Lung (tissue), 11 donors: ENCODE measurements at regions not wholly inside any gene's neighbourhood (a gene's known extent, or its start where the extent isn't known, plus 50 kb on each side); places are given as distances from the start of the nearest gene placed in this dataset.

Experiments used
- ATAC-seq: fragments of 200-7000 bp; cut with Tn5 transposase; one replicate; pipeline ENCODE4 v1.9.1; 2020; ENCODE audit warnings: moderate number of reproducible peaks; ENCODE audit not compliant: insufficient read depth, low FRiP score
- DNase-seq, 3 donors: peaks; one replicate each; pipeline ENCODE4 v3.0.0-alpha.2; 2013 to 2017
- H3K27ac ChIP-seq, 2 donors: one replicate each; pipeline ENCODE4 v1.5.1; 2013; ENCODE audit warnings: mild to moderate bottlenecking in 2 of 2, moderate library complexity in 2 of 2, control low read depth in 1 of 2, inconsistent platforms in 1 of 2, low read depth in 1 of 2, low read length in 1 of 2
- H3K27me3 ChIP-seq, 3 donors: one replicate each; pipeline ENCODE4 v1.5.1; 2013; ENCODE audit warnings: low read length in 2 of 3; ENCODE audit not compliant: control insufficient read depth in 3 of 3, insufficient read depth in 3 of 3
- H3K36me3 ChIP-seq, 4 donors: one replicate each; pipeline ENCODE4 v1.5.1; 2013; ENCODE audit warnings: low read length in 4 of 4, mild to moderate bottlenecking in 1 of 4, moderate library complexity in 1 of 4; ENCODE audit not compliant: control insufficient read depth in 4 of 4, insufficient read depth in 4 of 4
- H3K4me1 ChIP-seq, 5 donors: one replicate each; pipeline ENCODE4 v1.5.1; 2013; ENCODE audit warnings: low read length in 5 of 5, mild to moderate bottlenecking in 2 of 5, moderate library complexity in 1 of 5; ENCODE audit not compliant: control insufficient read depth in 5 of 5, insufficient read depth in 5 of 5
- H3K4me3 ChIP-seq: one replicate; pipeline ENCODE4 v1.5.1; 2013; ENCODE audit warnings: mild to moderate bottlenecking, control low read depth, moderate library complexity
- H3K9ac ChIP-seq, 2 donors: one replicate each; pipeline ENCODE4 v1.5.1; 2013; ENCODE audit warnings: low read length in 2 of 2, control low read depth in 1 of 2; ENCODE audit not compliant: insufficient read depth in 1 of 2
- H3K9me3 ChIP-seq, 4 donors: one replicate each; pipeline ENCODE4 v1.5.1; 2013; ENCODE audit warnings: low read length in 3 of 4, mild to moderate bottlenecking in 1 of 4, moderate library complexity in 1 of 4; ENCODE audit not compliant: control insufficient read depth in 4 of 4, insufficient read depth in 3 of 4
- CTCF ChIP-seq: IDR thresholded peaks from 2 replicates; pipeline ENCODE4 v1.5.1; 2012; ENCODE audit warnings: mild to moderate bottlenecking; ENCODE audit errors: control extremely low read depth, extremely low read depth
- WGBS, 2 donors: extraction: QIAGEN DNeasy Blood & Tissue Kit; methylation state at CpG; one replicate each; pipeline ENCODE4 v1.1.7; 2013; 5-methylcytosine and 5-hydroxymethylcytosine counted together
- donor health status: control.
- donor health status: control.
- donor health status: Bipolar disorder and iron deficiency.
- donor health status: healthy.
- donor health status: DM: yes; HTN: yes; CAD: no.

- H3K4me3 ChIP-seq, result no peak overlapping the region
- WGBS, 2 donors, result 65 to 68% methylated on average over 3 of the region's 3 CpGs
- no peaks in the 10 kb centered on the region for H3K4me1 ChIP-seq
- ATAC-seq, result no peak
- DNase-seq, result no peak
- TF ChIP-seq CTCF, result no peak
- H3K9me3 ChIP-seq, result no peaks in the 10 kb centered on the region
- no peaks in the 10 kb centered on the region for H3K36me3 ChIP-seq
- no peak overlapping the region for H3K27ac ChIP-seq
- no peak overlapping the region for H3K9ac ChIP-seq
- no peaks in the 10 kb centered on the region for H3K27me3 ChIP-seq
Measured at GRCh38 chr10:84763965-84764364, 435.6 kb downstream of the CCSER2 start.

- H3K9ac ChIP-seq, result no peak overlapping the region
- H3K4me3 ChIP-seq, result no peak overlapping the region
- DNase-seq, result no peak
- H3K9me3 ChIP-seq, result no peaks in the 10 kb centered on the region
- WGBS, 2 donors, result 89 to 96% methylated on average over 2 of the region's 2 CpGs
- ATAC-seq, result no peak
- TF ChIP-seq CTCF, result no peak
- H3K4me1 ChIP-seq, result no peaks in the 10 kb centered on the region
- no peaks in the 10 kb centered on the region for H3K36me3 ChIP-seq
- H3K27me3 ChIP-seq, result no peaks in the 10 kb centered on the region
- H3K27ac ChIP-seq, result no peak overlapping the region
Measured at GRCh38 chr10:84765086-84765485, 436.7 kb downstream of the CCSER2 start.

- Histone ChIP-seq H3K9ac (no peak overlapping the region), H3K36me3 (no peaks in the 10 kb centered on the region), H3K4me1 (no peaks in the 10 kb centered on the region), H3K9me3 (no peaks in the 10 kb centered on the region), H3K4me3 (no peak overlapping the region), H3K27ac (no peak overlapping the region), H3K27me3 (no peaks in the 10 kb centered on the region)
- no peak for ATAC-seq
- no peak for TF ChIP-seq CTCF
- no peak for DNase-seq
Measured at GRCh38 chr10:84765656-84766055, 437.3 kb downstream of the CCSER2 start.

GRCh38 chr10:84766923-84767322 is 438.5 kb downstream of the CCSER2 start:
- ATAC-seq (no peak), DNase-seq (no peak)
- Histone ChIP-seq H3K9me3 (no peaks in the 10 kb centered on the region), H3K9ac (no peak overlapping the region), H3K4me1 (no peaks in the 10 kb centered on the region), H3K27me3 (no peaks in the 10 kb centered on the region), H3K4me3 (no peak overlapping the region), H3K36me3 (no peaks in the 10 kb centered on the region), H3K27ac (no peak overlapping the region)
- WGBS, 2 donors, result 92 to 93% methylated on average over 13 of the region's 13 CpGs
- TF ChIP-seq CTCF, result no peak
